B cell (primary cell): ENCODE measurements at regions not wholly inside any gene's neighbourhood (a gene's known extent, or its start where the extent isn't known, plus 50 kb on each side); places are given as distances from the start of the nearest gene placed in this dataset.

Source experiments
- ATAC-seq: fragments of 200-7000 bp; cut with Tn5 transposase; one replicate; pipeline ENCODE4 v1.10.0; 2021; ENCODE audit warnings: low read depth, mild to moderate bottlenecking, moderate number of reproducible peaks, moderate library complexity
- CTCF ChIA-PET: fragments of 350-600 bp; sonication (Branson Sonifier 250); formaldehyde crosslinking; loops from one replicate; lab custom pipeline; 2021; ENCODE audit warnings: antibody characterized with exemption, inconsistent platforms; lab: Charles Lee
- POLR2A ChIA-PET: fragments of 350-600 bp; sonication (Branson Sonifier 250); formaldehyde crosslinking; loops from one replicate; lab custom pipeline; 2021; ENCODE audit warnings: antibody characterized with exemption; lab: Charles Lee
- DNase-seq: peaks from one replicate; pipeline ENCODE4 v3.0.0; 2013
- H2AFZ ChIP-seq: 2 replicates; pipeline ENCODE4 v1.6.1; 2012; ENCODE audit warnings: mild to moderate bottlenecking, low read depth, low read length; ENCODE audit not compliant: insufficient read depth, poor library complexity, severe bottlenecking
- H3K27ac ChIP-seq, 2 donors: 1 replicate in 1 of 2; 2 replicates in 1 of 2; pipeline ENCODE4 v1.5.1; 2012 to 2013; ENCODE audit warnings: low read length in 2 of 2, mild to moderate bottlenecking in 2 of 2, moderate library complexity in 1 of 2
- H3K27me3 ChIP-seq, 4 experiments: fragments of 200-600 bp in 1 of 4; sonication (generic) in 1 of 4; replicated peaks in 1 of 4; 1 replicate in 2 of 4; 2 replicates in 2 of 4; pipeline versions ENCODE4 v1.6.1 to v1.7.0; 2013 to 2016; ENCODE audit warnings: low read length in 3 of 4, mild to moderate bottlenecking in 2 of 4, mixed read lengths in 1 of 4, moderate library complexity in 1 of 4; ENCODE audit not compliant: insufficient read depth in 4 of 4, control insufficient read depth in 3 of 4; ENCODE audit errors: control extremely low read depth in 1 of 4
- H3K36me3 ChIP-seq, 2 experiments: replicated peaks in 1 of 2; 1 replicate in 1 of 2; 2 replicates in 1 of 2; pipeline versions ENCODE4 v1.6.1 to v1.7.1; 2013; ENCODE audit warnings: low read length in 1 of 2; ENCODE audit not compliant: insufficient read depth in 2 of 2, control insufficient read depth in 1 of 2; ENCODE audit errors: control extremely low read depth in 1 of 2, extremely low read depth in 1 of 2
- H3K4me1 ChIP-seq, 2 donors: fragments of 200-600 bp in 1 of 2; sonication (generic) in 1 of 2; 1 replicate in 1 of 2; 2 replicates in 1 of 2; pipeline versions ENCODE4 v1.5.1 to v1.6.1; 2013 to 2017; ENCODE audit warnings: low read length in 2 of 2; ENCODE audit not compliant: control insufficient read depth in 2 of 2, insufficient read depth in 2 of 2
- H3K4me2 ChIP-seq: replicated peaks from 2 replicates; pipeline ENCODE3; 2012; ENCODE audit warnings: mild to moderate bottlenecking, low read depth, low read length; ENCODE audit not compliant: poor library complexity, severe bottlenecking
- H3K4me3 ChIP-seq, 5 experiments: fragments of 200-600 bp in 1 of 5; sonication (generic) in 1 of 5; 1 replicate in 3 of 5; 2 replicates in 2 of 5; pipeline versions ENCODE4 v1.5.1 to v1.7.0; 2011 to 2016; ENCODE audit warnings: low read length in 4 of 5, mild to moderate bottlenecking in 4 of 5, low read depth in 2 of 5, control low read depth in 1 of 5, moderate library complexity in 1 of 5; ENCODE audit not compliant: insufficient read depth in 1 of 5; ENCODE audit errors: control extremely low read depth in 1 of 5, extremely low read depth in 1 of 5
- H3K79me2 ChIP-seq: fragments of 200-600 bp; sonication (generic); one replicate; pipeline ENCODE4 v1.6.0; 2016; ENCODE audit warnings: low read length; ENCODE audit not compliant: control insufficient read depth, insufficient read depth
- H3K9ac ChIP-seq: fragments of 200-600 bp; sonication (generic); 2 replicates; pipeline ENCODE4 v1.6.1; 2017; ENCODE audit warnings: mild to moderate bottlenecking, low read length, moderate library complexity
- H3K9me3 ChIP-seq, 3 donors: one replicate each; pipeline versions ENCODE4 v1.6.1 to v1.7.1; 2013; ENCODE audit warnings: low read length in 2 of 3; ENCODE audit not compliant: control insufficient read depth in 2 of 3, insufficient read depth in 1 of 3; ENCODE audit errors: control extremely low read depth in 1 of 3
- H4K20me1 ChIP-seq: 2 replicates; pipeline ENCODE4 v1.6.0; 2012; ENCODE audit warnings: mild to moderate bottlenecking, low read length; ENCODE audit not compliant: insufficient read depth, control insufficient read depth, poor library complexity, severe bottlenecking
- H3K27ac Mint-ChIP-seq: one replicate; pipeline ENCODE4 v1.8.0; 2021; ENCODE audit warnings: mixed read lengths
- H3K27me3 Mint-ChIP-seq: one replicate; pipeline ENCODE4 v1.8.0; 2021; ENCODE audit warnings: mixed read lengths
- H3K4me1 Mint-ChIP-seq: one replicate; pipeline ENCODE4 v1.8.0; 2021; ENCODE audit warnings: mixed read lengths
- H3K4me3 Mint-ChIP-seq: one replicate; pipeline ENCODE4 v1.8.0; 2021; ENCODE audit warnings: mixed read lengths
- H3K9me3 Mint-ChIP-seq: one replicate; pipeline ENCODE4 v1.8.0; 2022; ENCODE audit warnings: mixed read lengths; ENCODE audit not compliant: insufficient read depth
- EZH2 ChIP-seq: IDR thresholded peaks from 2 replicates; pipeline ENCODE4 v1.6.1; 2012; ENCODE audit warnings: borderline replicate concordance, low read depth, mild to moderate bottlenecking, moderate library complexity, low read length; ENCODE audit not compliant: insufficient read depth, poor library complexity, severe bottlenecking
- WGBS: methylation state at CpG from one replicate; pipeline ENCODE4 v1.1.5; 2013; ENCODE audit warnings: missing lambda C conversion rate; ENCODE audit not compliant: insufficient coverage; 5-methylcytosine and 5-hydroxymethylcytosine counted together
- intact Hi-C: fragments of 100-400 bp; cut with micrococcal nuclease; formaldehyde crosslinking; loops from one replicate; pipeline ENCODE4 v1.10.0; 2022
- TF ChIP-seq, protein P1 (sequence below): fragments of 200-600 bp; IDR thresholded peaks from one replicate; pipeline ENCODE4 v1.8.0; 2022; ENCODE audit warnings: antibody characterized with exemption, mild to moderate bottlenecking

DNA sequence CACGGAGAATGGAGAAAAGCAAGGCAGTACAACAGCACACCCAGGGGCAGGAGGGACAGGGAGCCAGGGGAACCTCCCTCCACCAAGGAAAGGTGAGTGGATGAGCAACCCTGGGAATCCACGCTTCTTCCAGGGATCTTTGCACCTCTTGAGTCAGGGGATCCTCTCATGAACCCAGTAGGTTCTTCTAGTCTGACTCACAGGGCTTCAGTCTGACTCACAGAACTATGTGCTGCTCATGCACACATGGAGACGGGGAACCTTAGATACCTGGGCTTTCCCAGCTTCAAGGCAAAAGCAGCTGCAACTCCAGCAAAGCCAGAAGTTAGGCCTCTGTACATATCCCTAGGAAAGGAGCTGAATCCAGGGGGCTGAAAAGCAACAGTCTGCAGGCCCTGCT, 1021.4 kb upstream of the TENM4 start:
- POLR2A ChIA-PET, result no interaction called here
- Histone ChIP-seq H2AFZ (no peak overlapping the region), H3K9ac (no peak overlapping the region), H3K27me3 (no peaks in the 10 kb centered on the region), H3K27ac (no peak overlapping the region), H3K36me3 (no peaks in the 10 kb centered on the region), H4K20me1 (no peaks in the 10 kb centered on the region), H3K4me3 (no peak overlapping the region), H3K4me2 (no peak overlapping the region), H3K4me1 (no peaks in the 10 kb centered on the region), H3K79me2 (no peaks in the 10 kb centered on the region), H3K9me3 (peaks cover 0 to 19% (median 0%) of the 10 kb centered on the region in 3 donors)
- Mint-ChIP-seq H3K27ac (no peak overlapping the region), H3K27me3 (no peaks in the 10 kb centered on the region), H3K4me1 (no peaks in the 10 kb centered on the region), H3K4me3 (no peak overlapping the region), H3K9me3 (no peaks in the 10 kb centered on the region)
- no peak for DNase-seq
- CTCF ChIA-PET, result no interaction called here
- TF ChIP-seq, protein P1, sequence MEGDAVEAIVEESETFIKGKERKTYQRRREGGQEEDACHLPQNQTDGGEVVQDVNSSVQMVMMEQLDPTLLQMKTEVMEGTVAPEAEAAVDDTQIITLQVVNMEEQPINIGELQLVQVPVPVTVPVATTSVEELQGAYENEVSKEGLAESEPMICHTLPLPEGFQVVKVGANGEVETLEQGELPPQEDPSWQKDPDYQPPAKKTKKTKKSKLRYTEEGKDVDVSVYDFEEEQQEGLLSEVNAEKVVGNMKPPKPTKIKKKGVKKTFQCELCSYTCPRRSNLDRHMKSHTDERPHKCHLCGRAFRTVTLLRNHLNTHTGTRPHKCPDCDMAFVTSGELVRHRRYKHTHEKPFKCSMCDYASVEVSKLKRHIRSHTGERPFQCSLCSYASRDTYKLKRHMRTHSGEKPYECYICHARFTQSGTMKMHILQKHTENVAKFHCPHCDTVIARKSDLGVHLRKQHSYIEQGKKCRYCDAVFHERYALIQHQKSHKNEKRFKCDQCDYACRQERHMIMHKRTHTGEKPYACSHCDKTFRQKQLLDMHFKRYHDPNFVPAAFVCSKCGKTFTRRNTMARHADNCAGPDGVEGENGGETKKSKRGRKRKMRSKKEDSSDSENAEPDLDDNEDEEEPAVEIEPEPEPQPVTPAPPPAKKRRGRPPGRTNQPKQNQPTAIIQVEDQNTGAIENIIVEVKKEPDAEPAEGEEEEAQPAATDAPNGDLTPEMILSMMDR, result no peak
- no peak for TF ChIP-seq EZH2
- no peak for ATAC-seq
- WGBS, result 65% methylated on average over 3 of the region's 3 CpGs
- intact Hi-C loops, result no loop called here

DNA sequence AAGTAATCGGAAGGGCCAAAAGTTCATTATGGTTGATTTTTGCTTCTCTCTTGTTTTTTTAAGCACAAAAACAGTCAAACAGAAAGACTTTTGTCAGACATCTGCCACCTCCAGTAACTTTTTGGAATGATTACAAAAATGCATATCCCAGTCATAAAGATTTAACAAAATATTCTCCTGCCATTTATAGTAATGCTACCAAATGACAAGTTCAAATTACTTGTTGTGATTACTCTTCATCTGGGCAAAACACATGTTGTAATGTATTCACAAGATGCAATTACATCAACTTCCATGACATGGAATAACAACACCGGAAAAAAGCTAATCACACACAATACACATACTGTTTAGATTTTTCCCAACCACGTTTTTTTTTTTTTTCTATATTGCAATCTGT, 1017.5 kb upstream of the TENM4 start:
- ChIA-PET CTCF (no interaction called here), POLR2A (no interaction called here)
- H3K4me3 Mint-ChIP-seq, result no peak overlapping the region
- no peak overlapping the region for H3K4me2 ChIP-seq
- H3K4me3 ChIP-seq, result no peak overlapping the region
- H4K20me1 ChIP-seq, result no peaks in the 10 kb centered on the region
- peaks cover 0 to 10% (median 0%) of the 10 kb centered on the region in 3 donors for H3K9me3 ChIP-seq
- H2AFZ ChIP-seq, result no peak overlapping the region
- intact Hi-C loops, result no loop called here
- no peak overlapping the region for H3K9ac ChIP-seq
- no peaks in the 10 kb centered on the region for H3K36me3 ChIP-seq
- no CpG with 5 or more reads among the region's 3 CpGs for WGBS
- H3K27me3 Mint-ChIP-seq, result no peaks in the 10 kb centered on the region
- no peaks in the 10 kb centered on the region for H3K4me1 Mint-ChIP-seq
- no peaks in the 10 kb centered on the region for H3K79me2 ChIP-seq
- H3K27me3 ChIP-seq, result no peaks in the 10 kb centered on the region
- no peak for ATAC-seq
- H3K9me3 Mint-ChIP-seq, result peaks cover 4% of the 10 kb centered on the region
- H3K4me1 ChIP-seq, result no peaks in the 10 kb centered on the region
- TF ChIP-seq, protein P1, result no peak
- no peak for TF ChIP-seq EZH2
- no peak overlapping the region for H3K27ac Mint-ChIP-seq
- no peak for DNase-seq
- H3K27ac ChIP-seq, result no peak overlapping the region
